Stimulated activated CD4-positive, alpha-beta T cell treated with anti-CD3 and anti-CD28 coated beads, TNF-alpha, amount 100 ng/mL, for 1 hour (primary cell): ENCODE measurements at regions not wholly inside any gene's neighbourhood (a gene's known extent, or its start where the extent isn't known, plus 50 kb on each side); places are given as distances from the start of the nearest gene placed in this dataset.
"Not testable (repeated sequence)": the region's sequence is repeated elsewhere in the genome, so short reads cannot be mapped to it uniquely, and the experiment has no call there.

Experiments used
- DNase-seq, 3 donors: peaks; one replicate each; pipeline ENCODE4 v3.0.0-alpha.2; 2020; ENCODE audit warnings: low read depth in 3 of 3, low spot score in 1 of 3

- not testable (repeated sequence) for DNase-seq
These were observed 157.6 kb downstream of the KLRB1 start for GRCh38 chr12:9450127-9450567.

- DNase-seq: not testable (repeated sequence)
These were observed 158.0 kb downstream of the KLRB1 start for GRCh38 chr12:9449657-9450126.

GRCh38 chr12:9449181-9449580 lies 158.5 kb downstream of the KLRB1 start:
- DNase-seq: no peak

GRCh38 chr12:9448648-9449047 lies 159.1 kb downstream of the KLRB1 start:
- DNase-seq: not testable (repeated sequence)

- peak; percentile 79 to 85 (median 84) for DNase-seq
These were observed 159.7 kb downstream of the KLRB1 start for GRCh38 chr12:9447791-9448614.

- not testable (repeated sequence) for DNase-seq
These were observed 160.6 kb downstream of the KLRB1 start for GRCh38 chr12:9446883-9447761.

GRCh38 chr12:9440428-9440827 lies 167.3 kb downstream of the KLRB1 start:
- DNase-seq: not testable (repeated sequence)

- DNase-seq: not testable (repeated sequence)
These were observed 172.0 kb downstream of the KLRB1 start for GRCh38 chr12:9435682-9436081.

- not testable (repeated sequence) for DNase-seq
These were observed 177.3 kb downstream of the KLRB1 start for GRCh38 chr12:9430385-9430784.

- not testable (repeated sequence) for DNase-seq
These were observed 178.9 kb downstream of the KLRB1 start for GRCh38 chr12:9428856-9429255.

GRCh38 chr12:9425429-9425828 lies 182.3 kb downstream of the KLRB1 start:
- not testable (repeated sequence) for DNase-seq

- not testable (repeated sequence) for DNase-seq
These were observed 183.5 kb downstream of the KLRB1 start for GRCh38 chr12:9424175-9424740.

GRCh38 chr12:9422689-9423088 lies 185.0 kb downstream of the KLRB1 start:
- DNase-seq: not testable (repeated sequence)

GRCh38 chr12:9421520-9422086 lies 186.1 kb downstream of the KLRB1 start:
- not testable (repeated sequence) for DNase-seq

- DNase-seq: not testable (repeated sequence)
These were observed 186.7 kb downstream of the KLRB1 start for GRCh38 chr12:9420817-9421519.

- not testable (repeated sequence) for DNase-seq
These were observed 189.1 kb downstream of the KLRB1 start for GRCh38 chr12:9418669-9419041.

- DNase-seq: not testable (repeated sequence)
These were observed 189.6 kb downstream of the KLRB1 start for GRCh38 chr12:9417947-9418668.

- DNase-seq: not testable (repeated sequence)
These were observed 190.4 kb downstream of the KLRB1 start for GRCh38 chr12:9417341-9417740.

- DNase-seq: not testable (repeated sequence)
These were observed 191.4 kb downstream of the KLRB1 start for GRCh38 chr12:9416346-9416745.

GRCh38 chr12:9415898-9416297 lies 191.8 kb downstream of the KLRB1 start:
- not testable (repeated sequence) for DNase-seq
